Caco-2 (cell line): ENCODE measurements at regions not wholly inside any gene's neighbourhood (a gene's known extent, or its start where the extent isn't known, plus 50 kb on each side); places are given as distances from the start of the nearest gene placed in this dataset.

Experiments
- BruUV-seq: library from RNA; stranded (reverse); fragments of 400-500 nt; replicated peaks from 2 replicates; lab custom pipeline; 2021; lab: Mats Ljungman, UMichigan
- CTCF ChIA-PET: fragments of 300-600 bp; sonication (Branson Sonifier 250); formaldehyde crosslinking; loops from one replicate; lab custom pipeline; 2022; ENCODE audit warnings: antibody characterized with exemption; lab: Charles Lee
- POLR2A ChIA-PET: fragments of 300-600 bp; sonication (Branson Sonifier 250); formaldehyde crosslinking; loops from one replicate; lab custom pipeline; 2022; ENCODE audit warnings: antibody characterized with exemption; lab: Charles Lee
- DNase-seq, 2 experiments: peaks; one replicate each; pipeline versions ENCODE4 v3.0.0 to v3.0.0-alpha.2; 2020 to 2022
- H3K27me3 ChIP-seq: replicated peaks from 2 replicates; pipeline ENCODE4 v1.6.0; 2011; ENCODE audit warnings: low read length; ENCODE audit not compliant: control insufficient read depth, insufficient read depth
- H3K36me3 ChIP-seq: 2 replicates; pipeline ENCODE4 v1.5.1; 2011; ENCODE audit warnings: low read length; ENCODE audit not compliant: control insufficient read depth, insufficient read depth
- H3K4me1 ChIP-seq: fragments of 250-450 bp; sonication (Bioruptor Pico); 2 replicates; pipeline ENCODE4 v1.5.1; 2020; ENCODE audit warnings: mild to moderate bottlenecking
- H3K4me3 ChIP-seq: 2 replicates; pipeline ENCODE4 v1.5.1; 2011; ENCODE audit warnings: low read depth, mild to moderate bottlenecking, control low read depth, low read length
- H3K9me3 ChIP-seq: fragments of 250-450 bp; sonication (Bioruptor Pico); 2 replicates; pipeline ENCODE4 v1.5.1; 2020; ENCODE audit warnings: mild to moderate bottlenecking, moderate library complexity
- H3K27ac Mint-ChIP-seq: one replicate; pipeline ENCODE4 v1.8.0; 2022; ENCODE audit warnings: mixed read lengths; ENCODE audit not compliant: unreplicated experiment
- H3K27me3 Mint-ChIP-seq: one replicate; pipeline ENCODE4 v1.8.0; 2022; ENCODE audit warnings: mixed read lengths; ENCODE audit not compliant: insufficient read depth, unreplicated experiment
- H3K36me3 Mint-ChIP-seq: one replicate; pipeline ENCODE4 v1.8.0; 2022; ENCODE audit warnings: mild to moderate bottlenecking, mixed read lengths; ENCODE audit not compliant: insufficient read depth, unreplicated experiment
- H3K4me1 Mint-ChIP-seq: one replicate; pipeline ENCODE4 v1.8.0; 2022; ENCODE audit warnings: low read depth, mixed read lengths; ENCODE audit not compliant: unreplicated experiment
- H3K4me3 Mint-ChIP-seq: one replicate; pipeline ENCODE4 v1.8.0; 2022; ENCODE audit warnings: mild to moderate bottlenecking, moderate library complexity, mixed read lengths; ENCODE audit not compliant: unreplicated experiment
- H3K9me3 Mint-ChIP-seq: one replicate; pipeline ENCODE4 v1.8.0; 2022; ENCODE audit warnings: mixed read lengths; ENCODE audit not compliant: unreplicated experiment
- CTCF ChIP-seq, 2 experiments: fragments of 200-600 bp in 1 of 2; IDR thresholded peaks; 1 replicate in 1 of 2; 2 replicates in 1 of 2; pipeline versions ENCODE4 v1.5.1 to v1.8.0; 2011 to 2022; ENCODE audit warnings: antibody characterized with exemption in 1 of 2, control low read depth in 1 of 2, inconsistent platforms in 1 of 2, low read depth in 1 of 2, low read length in 1 of 2, mild to moderate bottlenecking in 1 of 2, moderate library complexity in 1 of 2; ENCODE audit not compliant: insufficient read depth in 1 of 2, severe bottlenecking in 1 of 2, unreplicated experiment in 1 of 2
- intact Hi-C: fragments of 100-400 bp; cut with micrococcal nuclease; formaldehyde crosslinking; loops from one replicate; pipeline ENCODE4 v1.10.0; 2022; ENCODE audit not compliant: unreplicated experiment

- Mint-ChIP-seq H3K4me3 (no peak overlapping the region), H3K27ac (no peak overlapping the region), H3K9me3 (peaks cover 16% of the 10 kb centered on the region), H3K36me3 (no peaks in the 10 kb centered on the region), H3K27me3 (no peaks in the 10 kb centered on the region), H3K4me1 (peaks cover 7% of the 10 kb centered on the region)
- intact Hi-C loops: no loop called here
- peaks cover 5% of the 10 kb centered on the region; the same call in 1 of the 2 replicates for H3K9me3 ChIP-seq
- POLR2A ChIA-PET: no interaction called here
- no peak for TF ChIP-seq CTCF (IDR thresholded peaks at IDR 0.05; ENCODE audit: insufficient read depth in 1 of 2, low read depth in 1 of 2, low read length in 1 of 2, severe bottlenecking in 1 of 2, unreplicated experiment in 1 of 2)
- H3K36me3 ChIP-seq: no peaks in the 10 kb centered on the region
- BruUV-seq: no TSS peak
- H3K4me3 ChIP-seq: no peak overlapping the region
- CTCF ChIA-PET: no interaction called here
- peak in 1 of 2 experiments; percentile 15 for DNase-seq
- H3K4me1 ChIP-seq: no peaks in the 10 kb centered on the region
- H3K27me3 ChIP-seq: no peaks in the 10 kb centered on the region
Observed at GRCh38 chr5:40446910-40447309, 232.8 kb upstream of the PTGER4 start.

- POLR2A ChIA-PET: no interaction called here
Observed at GRCh38 chr5:40442346-40442745, 237.4 kb upstream of the PTGER4 start.

GRCh38 chr5:40441733-40442132 is 238.0 kb upstream of the PTGER4 start:
- Mint-ChIP-seq H3K27ac (no peak overlapping the region), H3K27me3 (no peaks in the 10 kb centered on the region), H3K4me1 (peaks cover 7% of the 10 kb centered on the region), H3K4me3 (no peak overlapping the region), H3K36me3 (no peaks in the 10 kb centered on the region), H3K9me3 (peaks cover 12% of the 10 kb centered on the region)
- no TSS peak for BruUV-seq
- CTCF ChIA-PET: no interaction called here
- no peak for TF ChIP-seq CTCF (IDR thresholded peaks at IDR 0.05; ENCODE audit: insufficient read depth in 1 of 2, low read depth in 1 of 2, low read length in 1 of 2, severe bottlenecking in 1 of 2, unreplicated experiment in 1 of 2)
- H3K9me3 ChIP-seq: peaks cover 5% of the 10 kb centered on the region; the same call in 1 of the 2 replicates
- DNase-seq: no peak
- POLR2A ChIA-PET: no interaction called here
- no peak overlapping the region for H3K4me3 ChIP-seq
- intact Hi-C loops: no loop called here
- no peaks in the 10 kb centered on the region for H3K27me3 ChIP-seq
- H3K4me1 ChIP-seq: no peaks in the 10 kb centered on the region
- H3K36me3 ChIP-seq: no peaks in the 10 kb centered on the region

More at GRCh38 chr5:40442346-40442745, 237.4 kb upstream of the PTGER4 start:
- peaks cover 5% of the 10 kb centered on the region; the same call in 1 of the 2 replicates for H3K9me3 ChIP-seq
- intact Hi-C loops: no loop called here
- TF ChIP-seq CTCF (IDR thresholded peaks at IDR 0.05; ENCODE audit: insufficient read depth in 1 of 2, low read depth in 1 of 2, low read length in 1 of 2, severe bottlenecking in 1 of 2, unreplicated experiment in 1 of 2): no peak
- H3K4me1 ChIP-seq: no peaks in the 10 kb centered on the region
- CTCF ChIA-PET: no interaction called here
- H3K27ac Mint-ChIP-seq: no peak overlapping the region
- H3K4me3 Mint-ChIP-seq: no peak overlapping the region
- H3K4me1 Mint-ChIP-seq: peaks cover 7% of the 10 kb centered on the region
- no peak overlapping the region for H3K4me3 ChIP-seq
- peaks cover 12% of the 10 kb centered on the region for H3K9me3 Mint-ChIP-seq
- H3K36me3 ChIP-seq: no peaks in the 10 kb centered on the region
- no peaks in the 10 kb centered on the region for H3K27me3 Mint-ChIP-seq
- no peaks in the 10 kb centered on the region for H3K27me3 ChIP-seq
- BruUV-seq: no TSS peak
- DNase-seq: no peak
- no peaks in the 10 kb centered on the region for H3K36me3 Mint-ChIP-seq
